ENCODE measurements at regions not wholly inside any gene's neighbourhood (a gene's known extent, or its start where the extent isn't known, plus 50 kb on each side); places are given as distances from the start of the nearest gene placed in this dataset.

DNA sequence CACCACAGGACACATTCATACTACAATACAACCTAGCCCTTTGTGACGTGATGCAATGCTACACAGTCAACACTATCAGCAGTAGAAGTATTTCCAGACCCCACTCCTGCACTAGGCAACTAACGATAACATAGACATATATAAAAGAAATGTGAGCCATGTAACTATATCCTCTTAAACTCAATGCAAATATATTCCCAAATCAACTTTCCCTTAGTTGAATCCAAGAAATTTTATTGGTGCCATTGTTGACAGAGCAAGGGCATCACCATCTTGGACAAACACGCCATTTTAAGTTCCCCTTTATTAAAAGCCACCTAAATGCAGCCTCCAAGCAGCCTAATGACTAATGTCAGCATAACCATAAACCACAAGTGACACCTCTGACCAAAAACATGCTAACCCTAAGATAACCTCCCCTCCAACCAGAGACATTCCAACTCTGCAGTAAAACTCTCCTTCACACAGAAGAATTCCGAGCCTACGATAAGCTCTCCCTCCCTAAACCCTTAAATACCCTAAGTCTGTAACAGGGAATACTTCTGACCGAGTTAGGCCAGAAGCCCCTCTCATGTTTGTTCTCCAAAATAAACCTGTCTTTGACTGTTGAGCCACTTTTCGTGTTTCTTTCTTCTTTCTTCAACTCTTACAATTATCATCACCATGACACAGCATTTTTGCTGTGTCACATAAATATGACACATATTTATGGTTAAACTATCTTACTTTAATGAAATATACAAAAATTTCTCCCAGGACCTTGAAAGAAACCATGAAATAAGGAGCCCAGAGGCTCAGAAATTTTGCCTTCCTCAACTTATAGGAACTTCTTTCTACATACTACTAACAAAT is 1497.8 kb downstream of the EFNA5 start:
- dilution Hi-C loops (cut with HindIII; ENCODE audit: low sequenced_read_pairs, unreplicated experiment) = no loop called here
- no peaks in the 10 kb centered on the region for H3K9me3 ChIP-seq (ENCODE audit: control insufficient read depth, insufficient read depth, low read length)
- no peak overlapping the region for H4K8ac ChIP-seq (ENCODE audit: low read depth in 2 of 2, low read length in 2 of 2)
- TF ChIP-seq NFE2L2 (IDR thresholded peaks at IDR 0.05; ENCODE audit: low read depth, low read length) (peak; percentile 89), MXI1 (IDR thresholded peaks at IDR 0.05; ENCODE audit: borderline replicate concordance, low read depth, low read length) (no peak)
- H4K91ac ChIP-seq (ENCODE audit: insufficient read depth, low read depth, low read length) = no peak overlapping the region
- 0 out of 2 replicates have a peak overlapping the region, but pooled peaks have one; percentile 12 for H2BK120ac ChIP-seq (ENCODE audit: low read depth, low read length)
- no peak overlapping the region for H3K4ac ChIP-seq (ENCODE audit: low read depth, low read length)
- H3K79me1 ChIP-seq (ENCODE audit: low read depth in 1 of 2, low read length in 2 of 2) = no peaks in the 10 kb centered on the region
- no peaks in the 10 kb centered on the region for H3K36me3 ChIP-seq (ENCODE audit: control insufficient read depth, insufficient read depth, low read length)
- no peaks in the 10 kb centered on the region for H4K20me1 ChIP-seq (ENCODE audit: insufficient read depth, low read length)
- H2BK20ac ChIP-seq (ENCODE audit: low read depth, low read length) = no peak overlapping the region
- no peak overlapping the region for H3K56ac ChIP-seq (ENCODE audit: extremely low read depth, insufficient read depth, low read length)
- 0 out of 2 replicates have a peak overlapping the region, but pooled peaks have one; percentile 34 for H3K14ac ChIP-seq (replicated peaks; ENCODE audit: low read depth, low read length)
- H2AK5ac ChIP-seq (ENCODE audit: low read depth, low read length) = peak overlapping the region; percentile 49; the same call in 1 of the 2 replicates
- H3K4me2 ChIP-seq (ENCODE audit: low read depth, low read length) = no peak overlapping the region
- DNase-seq (peak; percentile 8), ATAC-seq (ENCODE audit: low read depth) (no peak)
- ChIA-PET POLR2A (ENCODE audit: unreplicated experiment) (no interaction called here), CTCF (no interaction called here)
- no peaks in the 10 kb centered on the region for H3K4me1 ChIP-seq (ENCODE audit: control insufficient read depth, insufficient read depth, low read length)
- no peaks in the 10 kb centered on the region for H3K27me3 ChIP-seq (ENCODE audit: control insufficient read depth, insufficient read depth, low read length)
- H3K4me3 ChIP-seq (ENCODE audit: insufficient read depth, low read depth, low read length) = no peak overlapping the region
- no peak overlapping the region for H3K18ac ChIP-seq (ENCODE audit: low read depth, low read length)
- no peak overlapping the region for H4K5ac ChIP-seq (ENCODE audit: low read depth, low read length)
- H3K9me1 ChIP-seq (ENCODE audit: insufficient read depth, low read length) = no peaks in the 10 kb centered on the region
- no peak overlapping the region for H3K9ac ChIP-seq (ENCODE audit: low read depth, low read length)
- intact Hi-C loops (cut with micrococcal nuclease) = no loop called here
- H2BK15ac ChIP-seq (ENCODE audit: low read depth, low read length) = no peak overlapping the region; the same call in 2 of the 3 replicates
- WGBS, 2 experiments (ENCODE audit: extremely low coverage in 2 of 2, insufficient read length in 1 of 2) = no CpG with 5 or more reads among the region's 7 CpGs
- no peak overlapping the region for H2BK5ac ChIP-seq (ENCODE audit: low read depth, low read length, poor library complexity, severe bottlenecking)
- in situ Hi-C loops (cut with MboI; ENCODE audit: low sequenced_read_pairs) = no loop called here
- no peak overlapping the region for H3K23ac ChIP-seq (ENCODE audit: low read depth, low read length)
- H2AFZ ChIP-seq (replicated peaks; ENCODE audit: low read length, poor library complexity) = no peak overlapping the region
- H2AK9ac ChIP-seq (replicated peaks; ENCODE audit: low read depth, low read length, poor library complexity) = no peak overlapping the region
- no TSS peak for BruUV-seq (replicated peaks)
- H3K27ac ChIP-seq (ENCODE audit: insufficient read depth, low read length) = no peak overlapping the region

Measured in IMR-90 (cell line).